Middle frontal gyrus (tissue), 1 donor: ENCODE measurements at regions not wholly inside any gene's neighbourhood (a gene's known extent, or its start where the extent isn't known, plus 50 kb on each side); places are given as distances from the start of the nearest gene placed in this dataset.
"Not testable (repeated sequence)": the region's sequence is repeated elsewhere in the genome, so short reads cannot be mapped to it uniquely, and the experiment has no call there.

ENCODE experiments used
- DNase-seq: peaks from one replicate; pipeline ENCODE4 v3.0.0-alpha.2; 2015; ENCODE audit warnings: low spot score; ENCODE audit errors: extremely low spot score

DNA sequence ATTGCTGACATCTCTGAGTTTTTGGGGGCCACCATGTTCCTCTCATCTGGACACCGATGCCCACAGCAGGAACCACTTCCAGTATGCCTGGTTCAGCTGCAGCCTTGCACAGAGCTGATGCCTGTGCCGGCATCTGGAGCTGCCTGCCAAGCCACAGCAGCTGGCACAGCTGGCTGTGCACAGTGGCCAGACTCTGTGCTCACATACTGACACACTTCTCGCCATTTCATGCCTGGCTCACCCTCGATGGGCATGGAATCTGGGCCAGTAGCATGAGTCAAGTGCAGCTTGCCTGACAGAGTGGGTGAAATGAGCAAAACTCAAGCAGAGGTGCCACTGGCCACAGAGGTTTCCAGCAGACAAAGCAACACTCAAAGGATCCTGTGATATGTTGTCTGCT is 863.4 kb downstream of the DNAH5 start:
- no peak for DNase-seq

DNA sequence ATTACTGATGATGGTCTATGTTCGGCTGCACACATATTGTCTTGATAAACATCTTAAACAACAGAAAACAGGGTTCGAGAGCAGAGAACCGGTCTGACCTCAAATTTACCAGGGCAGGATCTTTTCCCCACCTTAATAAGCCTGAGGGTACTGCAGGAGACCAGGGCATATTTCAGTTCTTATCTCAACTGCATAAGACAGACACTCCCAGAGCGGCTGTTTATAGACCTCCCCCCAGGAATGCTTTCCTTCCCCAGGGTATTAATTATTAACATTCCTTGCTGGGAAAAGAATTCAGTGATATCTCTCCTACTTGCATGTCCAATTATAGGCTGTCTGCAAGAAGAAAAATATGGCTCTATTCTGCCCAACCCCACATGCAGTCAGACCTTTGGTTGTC is 871.6 kb downstream of the DNAH5 start:
- not testable (repeated sequence) for DNase-seq

DNA sequence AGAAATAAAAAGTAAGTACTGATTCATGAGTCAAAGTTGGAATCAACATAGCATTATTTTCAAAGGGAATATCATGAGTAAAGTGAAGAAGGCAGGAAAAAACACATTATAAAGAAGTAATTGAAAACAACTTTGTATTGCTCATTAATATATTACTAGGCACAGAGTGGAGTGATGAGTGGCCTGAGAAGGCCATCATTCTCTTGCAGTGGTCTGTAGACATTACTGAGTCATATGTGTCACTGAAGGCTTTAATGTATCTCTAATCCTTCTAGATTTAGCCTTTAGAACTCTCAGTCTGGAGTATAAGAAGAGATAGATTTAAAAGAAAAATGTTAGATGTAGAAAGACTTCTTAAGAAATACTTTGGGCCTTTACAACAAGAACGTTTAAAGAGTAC is 881.4 kb downstream of the DNAH5 start:
- no peak for DNase-seq

DNA sequence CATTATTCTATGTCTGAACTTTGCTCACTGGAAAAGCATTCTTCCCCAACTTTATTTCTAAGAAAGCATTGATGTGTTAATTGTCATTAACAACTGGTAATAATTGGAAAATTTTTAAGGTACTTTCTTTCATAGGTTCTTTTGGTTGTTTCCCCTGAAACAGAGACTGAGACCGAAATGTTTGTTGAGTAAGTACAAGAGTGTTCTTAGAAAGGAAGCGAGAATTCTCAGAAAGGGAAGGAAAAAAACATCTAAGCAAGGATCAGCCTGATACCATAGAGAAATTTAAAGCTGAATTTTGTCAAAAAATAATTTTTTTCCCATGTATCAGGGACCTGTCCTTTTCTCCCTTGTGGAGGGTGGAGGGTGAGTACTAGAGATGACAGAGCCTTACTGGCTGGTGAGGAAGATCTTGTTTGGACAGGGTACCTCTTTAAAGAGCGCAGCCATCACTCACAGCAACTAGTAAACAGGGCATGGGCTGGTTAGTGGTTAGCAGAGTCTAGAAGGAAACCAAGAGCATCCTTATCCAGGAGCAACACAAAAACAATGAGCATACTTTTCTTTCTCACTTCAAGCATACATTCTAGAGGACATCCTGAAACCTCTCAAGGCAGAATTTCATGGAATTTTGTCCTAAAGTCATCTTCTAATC is 898.5 kb downstream of the DNAH5 start:
- no peak for DNase-seq

DNA sequence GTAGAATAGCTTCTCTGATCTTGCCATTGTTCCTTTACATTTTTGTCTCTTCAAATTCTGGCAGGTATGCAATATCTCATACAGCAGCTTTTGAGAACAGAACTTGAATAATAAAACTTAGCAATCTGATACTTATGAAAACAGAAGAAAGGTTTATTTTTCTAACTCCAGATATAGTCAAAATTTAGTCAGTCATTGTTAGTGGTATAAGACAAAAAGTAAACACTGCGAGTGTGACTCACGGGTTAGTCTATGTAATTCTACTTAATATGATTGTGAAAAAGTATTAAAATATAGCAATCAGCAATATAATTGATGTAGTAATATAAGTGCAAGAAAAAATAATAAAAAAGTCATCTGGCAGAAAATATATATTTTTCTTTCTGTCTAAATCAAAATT is 910.4 kb downstream of the DNAH5 start:
- no peak for DNase-seq

DNA sequence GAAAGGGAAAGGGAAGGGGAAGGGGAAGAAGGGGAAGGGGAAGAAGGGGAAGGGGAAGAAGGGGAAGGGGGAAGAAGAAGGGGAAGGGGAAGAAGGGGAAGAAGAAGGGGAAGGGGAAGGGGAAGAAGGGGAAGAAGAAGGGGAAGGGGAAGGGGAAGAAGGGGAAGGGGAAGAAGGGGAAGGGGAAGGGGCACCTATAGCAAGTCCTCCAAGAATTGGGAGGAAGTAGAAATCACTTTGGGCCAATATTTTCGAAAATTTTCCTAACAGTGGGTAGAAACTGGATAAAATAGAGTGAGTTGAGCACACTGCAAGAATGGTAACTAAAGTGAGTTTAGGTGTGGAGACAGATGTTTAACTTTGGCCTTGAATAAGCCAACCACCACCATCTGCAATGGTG is 915.3 kb downstream of the DNAH5 start:
- DNase-seq: no peak

DNA sequence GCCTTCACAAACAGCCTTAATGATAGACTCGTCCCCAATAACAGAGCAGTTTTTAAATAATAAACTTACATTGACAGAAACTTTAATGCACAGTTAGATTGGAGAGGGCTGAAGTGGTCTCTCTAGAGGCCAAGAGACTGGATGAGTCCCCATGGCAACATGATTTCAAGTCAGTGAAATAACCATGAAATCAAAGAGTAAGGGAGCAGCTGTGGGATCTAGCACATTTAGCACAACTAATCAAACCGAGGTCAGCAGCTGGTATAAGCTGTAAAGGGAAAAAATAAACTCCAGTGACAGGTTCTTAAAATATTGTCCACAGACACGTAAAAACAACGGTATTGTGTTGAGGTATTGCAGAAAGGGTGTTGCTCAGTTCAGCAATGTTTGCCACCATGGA is 916.6 kb downstream of the DNAH5 start:
- DNase-seq: no peak

DNA sequence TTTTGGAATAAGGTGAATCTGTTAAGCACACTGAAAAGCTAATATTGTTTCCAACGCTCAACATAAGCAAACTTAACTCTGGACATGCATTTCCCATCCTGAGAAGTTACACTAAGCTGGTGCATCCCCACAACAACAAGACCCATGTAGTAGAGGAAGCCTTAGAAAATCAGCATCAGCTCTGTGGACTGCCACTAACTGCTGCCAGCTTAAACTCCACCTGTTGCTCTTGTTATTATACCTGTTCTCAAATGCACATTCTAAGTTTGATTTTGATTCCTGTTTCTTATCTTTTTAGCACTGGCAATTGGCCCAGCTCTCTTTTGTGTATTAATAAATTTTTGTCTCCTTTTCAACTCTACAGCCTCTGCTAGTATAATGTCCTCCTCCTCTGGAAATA is 924.8 kb downstream of the DNAH5 start:
- no peak for DNase-seq

DNA sequence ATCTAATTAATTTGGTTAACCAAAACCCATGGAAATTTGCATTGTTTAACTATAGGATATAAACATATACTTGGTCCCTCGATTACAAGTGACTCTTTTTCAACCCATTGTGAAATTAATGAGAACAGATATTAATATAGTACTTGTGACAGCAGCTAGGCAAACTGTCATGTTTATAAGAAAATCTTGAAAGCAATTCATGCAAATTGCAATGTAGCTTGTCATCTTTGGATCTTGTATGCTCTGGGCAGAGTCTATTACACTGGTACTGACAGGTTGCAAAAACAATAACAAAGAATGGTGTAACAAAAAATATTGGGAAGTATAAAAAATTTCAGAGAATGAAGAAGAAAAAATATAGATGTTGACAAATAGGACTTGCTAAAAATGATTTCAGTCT is 941.0 kb downstream of the DNAH5 start:
- no peak for DNase-seq

DNA sequence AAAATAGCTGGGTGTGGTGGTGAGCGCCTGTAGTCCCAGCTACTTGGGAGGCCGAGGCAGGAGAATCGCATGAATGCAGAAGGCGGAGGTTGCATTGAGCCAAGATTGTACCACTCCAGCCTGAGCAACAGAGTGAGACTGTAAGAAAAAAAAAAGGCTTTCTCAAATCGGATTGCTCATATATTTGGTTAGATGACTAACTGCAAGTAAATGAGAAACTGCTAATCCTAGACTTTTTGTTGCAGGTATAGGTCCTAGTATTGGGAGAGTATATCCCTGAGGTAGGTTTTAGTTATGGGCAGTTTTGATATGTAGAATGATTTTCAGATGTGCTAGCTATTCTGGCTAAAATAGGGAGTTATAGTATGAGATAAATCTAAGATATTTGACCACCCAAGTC is 944.8 kb downstream of the DNAH5 start:
- no peak for DNase-seq

DNA sequence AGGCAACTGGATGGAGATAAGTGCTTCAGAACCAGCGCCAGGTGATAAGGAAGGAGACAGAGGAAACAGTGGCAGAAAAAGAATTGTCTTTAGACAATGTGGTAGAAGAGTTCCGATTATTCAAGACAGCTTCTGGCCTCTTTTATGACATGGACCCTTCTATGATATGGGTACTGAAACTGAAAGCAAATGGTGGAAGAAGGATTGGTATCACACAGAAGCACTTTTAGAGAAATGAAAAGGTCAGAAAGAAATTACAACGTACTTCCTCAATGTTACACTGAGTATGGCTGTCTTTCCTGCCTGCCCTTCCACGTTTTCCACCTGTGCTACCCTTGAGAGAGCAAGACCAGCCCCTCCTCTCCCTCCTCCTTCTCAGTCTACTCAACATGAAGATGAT is 959.3 kb downstream of the DNAH5 start:
- no peak for DNase-seq

DNA sequence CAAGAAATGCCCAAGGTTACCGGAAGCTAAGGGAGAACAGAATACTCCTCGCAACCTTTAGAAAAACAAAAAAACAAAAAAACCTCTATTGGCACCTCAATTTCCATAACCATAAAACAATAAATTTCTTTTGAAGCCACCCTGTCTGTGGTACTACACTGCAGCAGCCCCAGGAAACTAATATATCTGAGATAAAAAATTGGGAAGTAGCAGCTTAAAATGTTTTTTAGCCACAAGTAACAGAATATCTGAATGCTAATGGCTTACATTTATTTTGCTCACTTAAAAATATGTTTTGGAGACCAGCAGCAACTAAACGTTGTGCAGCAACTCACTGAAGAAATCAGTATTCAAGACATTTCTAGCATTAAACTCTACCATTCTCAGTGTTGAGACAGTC is 969.6 kb downstream of the DNAH5 start:
- no peak for DNase-seq

DNA sequence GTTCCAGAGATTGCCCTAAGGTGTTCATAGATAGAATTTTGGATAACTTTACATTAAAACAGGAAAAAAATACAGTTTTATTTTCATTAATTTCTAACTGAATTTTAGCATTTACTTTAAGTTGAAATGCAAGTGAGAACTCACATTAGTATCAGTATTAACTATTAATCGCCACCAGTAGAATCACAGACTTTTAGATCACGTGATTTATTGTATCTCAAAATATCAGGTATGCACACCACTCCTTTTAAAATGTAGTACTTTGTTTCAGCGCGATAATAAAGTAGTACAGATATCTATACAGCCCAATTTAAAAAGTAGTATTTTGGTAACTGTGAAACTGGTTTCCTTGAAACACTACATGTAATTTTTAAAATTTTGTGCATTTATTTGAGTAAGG is 978.7 kb downstream of the DNAH5 start:
- no peak for DNase-seq

DNA sequence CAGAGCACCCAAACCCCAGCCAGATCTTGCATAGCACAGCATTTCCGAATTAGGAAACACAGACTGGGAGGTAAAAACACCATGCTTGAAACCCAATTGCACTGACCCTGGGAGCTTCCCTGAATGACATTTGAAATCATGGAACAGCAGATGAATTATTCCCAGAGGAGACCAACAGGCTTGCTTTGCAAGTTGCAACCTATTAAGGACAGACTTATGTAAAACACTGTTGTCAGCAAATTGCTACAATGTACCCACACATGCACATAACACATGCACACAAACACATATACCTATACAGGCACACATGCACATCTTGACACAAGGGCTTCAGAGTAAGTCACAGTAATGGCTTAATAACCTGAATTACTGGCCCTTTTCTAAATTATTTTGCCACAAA is 984.8 kb downstream of the DNAH5 start:
- DNase-seq: no peak

DNA sequence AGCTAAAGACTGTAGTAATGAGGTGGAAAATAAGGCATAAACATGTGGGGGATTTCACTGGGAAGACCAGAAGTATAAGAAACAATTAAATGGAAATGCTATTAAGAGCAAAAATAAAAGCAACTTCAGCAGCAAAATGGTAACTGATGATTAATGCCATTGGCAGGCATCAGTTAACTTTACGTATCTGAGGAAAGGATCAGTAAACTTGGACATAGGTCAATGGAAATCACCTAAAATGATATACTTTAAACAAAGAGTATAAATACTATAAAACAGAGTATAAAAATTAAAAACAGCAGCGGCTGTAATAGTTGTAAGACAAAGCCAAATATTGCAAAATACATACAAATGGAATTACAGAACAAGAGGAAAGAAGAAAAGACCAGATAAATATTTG is 992.1 kb downstream of the DNAH5 start:
- DNase-seq: no peak

DNA sequence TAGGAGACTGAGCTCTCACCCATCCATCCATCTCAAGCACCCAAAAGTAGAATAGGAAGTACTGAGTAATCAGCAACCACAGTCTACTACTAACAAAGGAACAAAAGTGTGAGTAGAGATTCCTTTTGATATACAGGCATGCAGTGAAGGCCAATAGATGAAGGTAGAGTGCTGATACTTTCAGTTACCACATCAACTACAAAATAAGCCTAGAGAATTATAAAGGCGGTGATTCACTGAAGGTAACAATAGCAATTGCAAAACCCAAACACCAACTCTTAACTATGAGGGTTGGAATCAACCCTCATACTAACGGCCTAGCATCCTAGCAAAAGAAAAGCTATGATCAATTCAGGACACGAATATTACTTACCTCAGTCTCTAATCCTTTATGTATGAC is 992.6 kb downstream of the DNAH5 start:
- DNase-seq: no peak

DNA sequence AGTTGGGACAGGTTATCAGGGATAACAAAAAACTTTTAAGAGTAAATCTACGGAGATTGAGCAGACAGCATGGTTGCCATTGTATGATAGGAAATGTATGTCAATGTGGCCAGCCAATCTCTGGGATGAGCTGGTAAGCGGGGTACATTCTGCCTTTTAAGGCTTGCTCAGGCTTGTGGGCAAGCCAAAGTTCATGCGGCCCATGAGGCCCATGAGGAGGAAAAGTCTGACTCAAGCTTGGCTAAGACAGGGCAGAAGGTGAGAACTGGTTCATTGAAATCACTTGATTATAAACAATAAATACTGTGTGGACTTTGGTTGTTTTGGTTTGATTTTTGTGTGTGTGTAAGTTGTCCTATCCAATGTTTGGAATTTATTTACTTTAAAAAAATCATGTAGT is 997.1 kb downstream of the DNAH5 start:
- DNase-seq: no peak

DNA sequence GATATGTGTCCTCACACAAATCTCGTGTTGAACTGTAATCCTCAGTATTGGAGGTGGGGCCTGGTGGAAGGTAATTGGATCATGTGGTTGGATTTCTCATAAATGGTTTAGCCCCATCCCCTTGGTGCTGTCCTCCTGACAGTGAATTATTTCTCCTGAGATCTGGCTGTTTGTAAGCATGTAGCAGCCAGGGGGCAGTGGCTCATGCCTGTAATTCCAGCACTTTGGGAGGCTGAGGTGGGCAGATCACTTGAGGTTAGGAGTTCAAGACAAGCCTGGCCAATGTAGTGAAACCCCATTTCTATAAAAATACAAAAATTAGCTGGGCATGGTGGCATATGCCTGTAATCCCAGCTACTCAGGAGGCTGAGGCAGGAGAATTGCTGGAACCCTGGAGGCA is 999.0 kb downstream of the DNAH5 start:
- DNase-seq: not testable (repeated sequence)

DNA sequence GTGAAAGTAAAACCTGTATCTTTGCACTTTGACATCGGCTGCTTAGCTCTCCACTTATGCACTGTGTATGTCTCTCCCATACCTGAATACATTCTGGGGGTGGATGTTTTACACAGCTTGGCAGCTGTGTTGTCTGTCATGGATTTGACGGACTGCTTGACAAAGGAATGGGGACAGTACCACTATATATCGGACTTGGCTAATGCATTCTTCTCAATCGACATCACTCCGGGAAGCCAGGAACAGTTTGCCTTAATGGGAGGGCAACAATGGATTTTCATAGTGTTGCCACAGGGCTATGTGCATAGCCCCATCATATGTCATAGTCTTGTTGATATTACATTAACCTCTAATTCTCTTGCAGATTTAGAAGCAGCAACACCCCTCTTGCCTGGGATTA is 1008.3 kb downstream of the DNAH5 start:
- no peak for DNase-seq

DNA sequence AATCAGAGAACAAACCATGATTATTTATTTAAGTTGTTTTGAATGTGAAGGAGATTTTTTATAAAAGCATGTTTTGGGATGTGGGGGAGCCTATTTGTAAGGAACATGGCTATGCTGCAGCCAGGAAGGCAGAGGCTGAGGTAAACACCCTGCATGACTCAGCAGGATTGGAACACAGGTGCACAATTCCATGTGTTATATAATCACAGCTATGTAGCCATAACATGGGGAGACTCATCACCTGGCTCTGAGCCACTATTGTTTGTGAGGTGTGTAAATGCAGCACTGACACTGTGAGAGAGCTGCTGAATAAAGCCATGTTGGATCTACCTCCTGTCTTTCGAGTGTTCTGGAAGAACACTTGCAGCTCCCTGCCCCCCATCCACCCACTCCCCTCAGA is 1009.8 kb downstream of the DNAH5 start:
- DNase-seq: no peak

DNA sequence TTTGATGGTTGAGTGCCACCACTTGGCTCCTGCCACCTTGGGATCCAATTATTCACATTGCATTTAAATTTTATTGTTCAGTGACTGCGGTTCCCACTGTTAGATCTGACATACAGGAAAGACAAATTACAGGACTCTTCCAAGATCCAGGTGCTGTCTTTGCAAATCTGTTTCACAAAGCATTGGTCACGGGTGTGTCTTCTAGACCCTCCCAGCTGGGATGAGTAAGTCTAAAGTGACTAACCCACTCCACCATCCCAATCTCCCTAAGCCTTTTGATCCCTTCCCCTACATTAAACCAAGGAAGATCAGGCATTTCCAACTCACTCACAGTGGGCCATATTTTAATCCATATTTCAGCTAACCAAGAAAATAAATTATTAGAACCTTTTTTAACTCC is 1016.3 kb upstream of the CTNND2 start:
- no peak for DNase-seq

DNA sequence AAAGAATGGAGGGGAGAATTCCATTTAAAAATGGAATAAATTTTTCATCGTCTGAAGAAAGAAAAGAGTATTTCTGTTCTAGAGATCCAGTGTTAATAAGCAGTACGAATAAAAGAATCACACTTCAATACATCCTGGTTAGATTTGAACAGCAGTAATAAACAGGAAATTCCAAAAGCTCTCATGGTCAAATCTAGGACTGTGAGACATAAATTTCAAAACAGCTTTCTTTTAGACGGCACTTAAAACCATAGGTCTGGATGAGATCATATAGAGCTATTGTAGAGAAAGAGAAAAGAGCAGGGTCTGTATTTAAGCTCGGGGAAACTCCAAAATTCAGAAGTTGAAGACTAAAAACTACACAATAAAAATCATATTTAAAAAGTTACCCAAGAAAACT is 1006.9 kb upstream of the CTNND2 start:
- DNase-seq: no peak

DNA sequence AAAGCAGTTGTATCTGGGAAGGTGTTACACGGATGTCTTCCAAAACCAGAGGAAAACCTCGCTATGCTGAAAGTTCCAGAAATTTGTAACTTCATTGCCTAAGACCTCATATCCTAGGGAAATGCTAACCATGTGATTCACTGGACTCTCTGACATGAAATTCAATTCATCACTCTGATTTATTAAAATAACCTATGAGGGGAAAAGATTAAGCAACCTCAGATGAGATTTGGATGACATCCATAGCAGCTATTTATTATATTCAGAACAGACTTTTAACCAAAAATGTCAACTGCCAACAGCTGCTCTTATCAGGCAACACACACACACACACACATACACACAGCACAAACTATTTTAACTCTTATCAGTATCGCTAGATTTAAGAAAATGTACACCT is 1006.4 kb upstream of the CTNND2 start:
- DNase-seq: no peak

DNA sequence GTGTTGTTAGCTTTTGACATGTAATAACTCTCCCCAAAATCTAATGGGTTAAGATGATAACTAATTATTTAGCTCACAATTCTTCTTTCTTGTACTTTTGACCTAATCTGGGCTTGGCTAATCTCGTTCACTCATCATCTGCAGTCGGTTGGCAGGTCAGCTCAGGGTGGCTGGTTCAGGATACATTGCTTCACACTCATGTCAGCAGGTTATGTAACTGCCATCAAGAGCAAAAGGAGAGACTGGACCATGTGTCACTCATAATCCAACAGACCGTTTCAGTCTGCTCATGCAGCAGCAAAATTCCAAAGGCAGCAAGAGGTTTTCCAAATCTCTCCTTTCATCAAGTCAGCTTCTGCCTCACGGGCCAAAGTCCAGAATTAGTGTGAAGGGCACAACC is 998.4 kb upstream of the CTNND2 start:
- no peak for DNase-seq
